HEK293 (cell line): ENCODE measurements at regions not wholly inside any gene's neighbourhood (a gene's known extent, or its start where the extent isn't known, plus 50 kb on each side); places are given as distances from the start of the nearest gene placed in this dataset.

Experiments
- CTCF ChIA-PET: fragments of 350-600 bp; formaldehyde crosslinking; extraction: SDS; loops from one replicate; lab custom pipeline; 2021; ENCODE audit warnings: antibody characterized with exemption; lab: Yijun Ruan, JAX
- POLR2A ChIA-PET: fragments of 300-600 bp; formaldehyde crosslinking; extraction: SDS; loops from one replicate; lab custom pipeline; 2020; ENCODE audit warnings: antibody characterized with exemption, inconsistent platforms; lab: Yijun Ruan, JAX
- H3K27ac ChIP-seq: fragments of 200-500 bp; sonication (Bioruptor generic); 2 replicates; pipeline ENCODE4 v1.5.1; 2014; ENCODE audit warnings: low read depth, low read length, control low read depth, inconsistent platforms; ENCODE audit errors: extremely low read depth
- H3K36me3 ChIP-seq, 2 experiments: fragments of 200-500 bp in 1 of 2; sonication (Bioruptor generic) in 1 of 2; 1 replicate in 1 of 2; 2 replicates in 1 of 2; pipeline ENCODE4 v1.5.1; 2014 to 2017; ENCODE audit warnings: inconsistent platforms in 2 of 2, low read length in 2 of 2; ENCODE audit not compliant: control insufficient read depth in 2 of 2, insufficient read depth in 1 of 2
- H3K4me1 ChIP-seq: fragments of 200-500 bp; sonication (Bioruptor generic); 2 replicates; pipeline ENCODE4 v1.5.1; 2014; ENCODE audit warnings: mild to moderate bottlenecking, low read length, inconsistent platforms; ENCODE audit not compliant: control insufficient read depth, insufficient read depth
- H3K4me3 ChIP-seq: 2 replicates; pipeline ENCODE4 v1.5.1; 2011; ENCODE audit warnings: low read depth, mild to moderate bottlenecking, control low read depth, low read length, moderate library complexity
- H3K9me3 ChIP-seq: fragments of 200-500 bp; sonication (Bioruptor generic); 2 replicates; pipeline ENCODE4 v1.5.1; 2014; ENCODE audit warnings: low read depth, low read length, inconsistent platforms; ENCODE audit not compliant: control insufficient read depth, insufficient read depth
- HOXD13 ChIP-seq: sonication (generic); formaldehyde crosslinking; IDR thresholded peaks from 2 replicates; pipeline ENCODE4 v1.8.0; 2022; ENCODE audit warnings: missing genetic modification reagents, borderline replicate concordance
- IKZF3 ChIP-seq: fragments of 450-650 bp; IDR thresholded peaks from 2 replicates; pipeline ENCODE4 v1.5.0; 2018; ENCODE audit warnings: missing biosample characterization, mild to moderate bottlenecking, missing genetic modification characterization, moderate library complexity
- INSM2 ChIP-seq: fragments of 450-650 bp; formaldehyde crosslinking; IDR thresholded peaks from 2 replicates; pipeline ENCODE4 v1.5.1; 2016; ENCODE audit warnings: missing biosample characterization, missing genetic modification characterization
- WT1 ChIP-seq: fragments of 450-650 bp; formaldehyde crosslinking; IDR thresholded peaks from 2 replicates; pipeline ENCODE4 v1.5.1; 2016; ENCODE audit warnings: missing biosample characterization, missing genetic modification characterization
- ZNF23 ChIP-seq: fragments of 450-650 bp; formaldehyde crosslinking; IDR thresholded peaks from 2 replicates; pipeline ENCODE4 v1.5.1; 2016; ENCODE audit warnings: missing biosample characterization, missing genetic modification characterization, borderline replicate concordance
- ZNF248 ChIP-seq: fragments of 450-650 bp; formaldehyde crosslinking; IDR thresholded peaks from 2 replicates; pipeline ENCODE4 v1.5.1; 2017; ENCODE audit warnings: missing biosample characterization, missing genetic modification characterization
- ZNF274 ChIP-seq, 2 experiments: fragments of 200-500 bp in 1 of 2; fragments of 450-650 bp in 1 of 2; sonication (Bioruptor generic) in 1 of 2; formaldehyde crosslinking in 1 of 2; IDR thresholded peaks; 2 replicates each; pipeline versions ENCODE4 v1.5.1 to v1.6.1; 2014 to 2016; ENCODE audit warnings: borderline replicate concordance in 1 of 2, inconsistent platforms in 1 of 2, low read length in 1 of 2, missing biosample characterization in 1 of 2, missing genetic modification characterization in 1 of 2
- ZNF280C ChIP-seq: fragments of 450-650 bp; formaldehyde crosslinking; IDR thresholded peaks from 2 replicates; pipeline ENCODE4 v1.5.1; 2016; ENCODE audit warnings: missing biosample characterization, missing genetic modification characterization
- ZNF48 ChIP-seq: fragments of 450-650 bp; formaldehyde crosslinking; IDR thresholded peaks from 2 replicates; pipeline ENCODE4 v1.5.1; 2016; ENCODE audit warnings: missing biosample characterization, missing genetic modification characterization
- ZNF561 ChIP-seq: fragments of 450-650 bp; IDR thresholded peaks from 2 replicates; pipeline ENCODE4 v1.5.1; 2018; ENCODE audit warnings: missing biosample characterization, missing genetic modification characterization, borderline replicate concordance
- ZNF670 ChIP-seq: fragments of 450-650 bp; formaldehyde crosslinking; IDR thresholded peaks from 2 replicates; pipeline ENCODE4 v1.5.1; 2016; ENCODE audit warnings: missing biosample characterization, missing genetic modification characterization, low read depth
- ZNF677 ChIP-seq: fragments of 450-650 bp; IDR thresholded peaks from 2 replicates; pipeline ENCODE4 v1.5.0; 2018; ENCODE audit warnings: missing biosample characterization, mild to moderate bottlenecking, missing genetic modification characterization, moderate library complexity
- ZNF701 ChIP-seq: fragments of 450-650 bp; formaldehyde crosslinking; IDR thresholded peaks from 2 replicates; pipeline ENCODE4 v1.5.1; 2016; ENCODE audit warnings: missing biosample characterization, missing genetic modification characterization
- ZNF76 ChIP-seq: fragments of 450-650 bp; formaldehyde crosslinking; IDR thresholded peaks from 2 replicates; pipeline ENCODE4; 2016; ENCODE audit warnings: low read depth, missing biosample characterization, missing genetic modification characterization, borderline replicate concordance
- ZNF830 ChIP-seq: fragments of 450-650 bp; IDR thresholded peaks from 2 replicates; pipeline ENCODE4 v1.5.0; 2018; ENCODE audit warnings: missing biosample characterization, missing genetic modification characterization, low read depth, mild to moderate bottlenecking, moderate library complexity
- ZSCAN23 ChIP-seq: fragments of 450-650 bp; formaldehyde crosslinking; IDR thresholded peaks from 2 replicates; pipeline ENCODE4 v1.5.1; 2016; ENCODE audit warnings: missing biosample characterization, missing genetic modification characterization
- ZSCAN4 ChIP-seq: fragments of 450-650 bp; formaldehyde crosslinking; IDR thresholded peaks from 2 replicates; pipeline ENCODE4 v1.5.1; 2017; ENCODE audit warnings: missing biosample characterization, missing genetic modification characterization
- ZSCAN5A ChIP-seq: fragments of 450-650 bp; formaldehyde crosslinking; IDR thresholded peaks from 2 replicates; pipeline ENCODE4 v1.5.1; 2016; ENCODE audit warnings: missing biosample characterization, missing genetic modification characterization

- Histone ChIP-seq H3K9me3 (no peaks in the 10 kb centered on the region), H3K27ac (no peak overlapping the region), H3K36me3 (no peaks in the 10 kb centered on the region), H3K4me3 (no peak overlapping the region), H3K4me1 (no peaks in the 10 kb centered on the region)
- POLR2A ChIA-PET, result no interaction called here
- CTCF ChIA-PET, result interaction anchor here (1.2 to 1.5 kb wide), 2 partner anchors 8 to 18 kb away, joined by 3 to 9 read pairs; no protein-coding TSS in a partner anchor
- TF ChIP-seq ZSCAN5A (tag by site-specific recombination) (no peak), ZNF701 (tag by site-specific recombination) (no peak), INSM2 (tag by site-specific recombination) (no peak), ZNF76 (tag by site-specific recombination) (no peak), ZSCAN23 (no peak), WT1 (tag by site-specific recombination) (no peak), ZNF48 (no peak), ZNF677 (tag by site-specific recombination) (no peak), ZNF23 (tag by site-specific recombination) (no peak)
Measured at GRCh38 chr12:127301876-127302275, 965.1 kb upstream of the TMEM132C start.

GRCh38 chr12:127304751-127305725 is 961.9 kb upstream of the TMEM132C start:
- H3K4me1 ChIP-seq, result no peaks in the 10 kb centered on the region
- ChIA-PET POLR2A (no interaction called here), CTCF (interaction anchor here (0.7 kb wide), 1 partner anchor 1339 kb away, joined by 3 read pairs; no protein-coding TSS in a partner anchor)
- no peaks in the 10 kb centered on the region for H3K9me3 ChIP-seq
- no peak overlapping the region for H3K4me3 ChIP-seq
- no peaks in the 10 kb centered on the region for H3K36me3 ChIP-seq
- H3K27ac ChIP-seq, result no peak overlapping the region
- TF ChIP-seq ZNF561 (tag by site-specific recombination) (no peak), ZSCAN4 (no peak)

- CTCF ChIA-PET, result interaction anchor here (0.5 kb wide), 1 partner anchor 163 kb away, joined by 3 read pairs; no protein-coding TSS in a partner anchor
Measured at GRCh38 chr12:127306604-127307215, 960.3 kb upstream of the TMEM132C start.

More at GRCh38 chr12:127306604-127307215, 960.3 kb upstream of the TMEM132C start:
- Histone ChIP-seq H3K4me3 (no peak overlapping the region), H3K27ac (no peak overlapping the region), H3K4me1 (no peaks in the 10 kb centered on the region), H3K9me3 (no peaks in the 10 kb centered on the region), H3K36me3 (no peaks in the 10 kb centered on the region)
- POLR2A ChIA-PET, result no interaction called here
- TF ChIP-seq ZNF248 (tag by site-specific recombination), result no peak
- TF ChIP-seq ZNF830 (tag by site-specific recombination), result no peak
- no peak for TF ChIP-seq ZNF280C
- no peak for TF ChIP-seq ZNF670 (tag by site-specific recombination)
- no peak for TF ChIP-seq IKZF3 (tag by site-specific recombination)
- TF ChIP-seq ZNF274 (IDR thresholded peaks at IDR 0.05; ENCODE audit: low read length), result no peak
- TF ChIP-seq ZNF274 (tag by site-specific recombination; IDR thresholded peaks at IDR 0.05; ENCODE audit: borderline replicate concordance), result no peak
- TF ChIP-seq HOXD13 (CRISPR knock-in tag), result no peak
